Glutamatergic neuron (in vitro differentiated cells): ENCODE measurements at regions not wholly inside any gene's neighbourhood (a gene's known extent, or its start where the extent isn't known, plus 50 kb on each side); places are given as distances from the start of the nearest gene placed in this dataset.

Experiments
- DNase-seq: peaks from one replicate; pipeline ENCODE4 v3.0.0; 2022
- H3K27ac Mint-ChIP-seq: one replicate; pipeline ENCODE4 v1.8.0; 2020; ENCODE audit warnings: mild to moderate bottlenecking, mixed read lengths, inconsistent platforms; ENCODE audit not compliant: unreplicated experiment
- H3K27me3 Mint-ChIP-seq: one replicate; pipeline ENCODE4 v1.8.0; 2020; ENCODE audit warnings: mild to moderate bottlenecking, moderate library complexity, mixed read lengths, inconsistent platforms; ENCODE audit not compliant: unreplicated experiment
- H3K36me3 Mint-ChIP-seq: one replicate; pipeline ENCODE4 v1.8.0; 2020; ENCODE audit warnings: mild to moderate bottlenecking, mixed read lengths, inconsistent platforms; ENCODE audit not compliant: unreplicated experiment
- H3K4me1 Mint-ChIP-seq: one replicate; pipeline ENCODE4 v1.8.0; 2020; ENCODE audit warnings: mild to moderate bottlenecking, low read depth, mixed read lengths, inconsistent platforms; ENCODE audit not compliant: unreplicated experiment
- H3K4me3 Mint-ChIP-seq: one replicate; pipeline ENCODE4 v1.8.0; 2020; ENCODE audit warnings: mild to moderate bottlenecking, mixed read lengths, inconsistent platforms; ENCODE audit not compliant: unreplicated experiment
- H3K9me3 Mint-ChIP-seq: one replicate; pipeline ENCODE4 v1.8.0; 2020; ENCODE audit warnings: mild to moderate bottlenecking, moderate library complexity, mixed read lengths, inconsistent platforms; ENCODE audit not compliant: unreplicated experiment
- TF ChIP-seq, protein P1 (sequence below): fragments of 200-600 bp; sonication (generic); IDR thresholded peaks from one replicate; pipeline ENCODE4 v1.5.0; 2021; ENCODE audit not compliant: partially characterized antibody, unreplicated experiment

DNA sequence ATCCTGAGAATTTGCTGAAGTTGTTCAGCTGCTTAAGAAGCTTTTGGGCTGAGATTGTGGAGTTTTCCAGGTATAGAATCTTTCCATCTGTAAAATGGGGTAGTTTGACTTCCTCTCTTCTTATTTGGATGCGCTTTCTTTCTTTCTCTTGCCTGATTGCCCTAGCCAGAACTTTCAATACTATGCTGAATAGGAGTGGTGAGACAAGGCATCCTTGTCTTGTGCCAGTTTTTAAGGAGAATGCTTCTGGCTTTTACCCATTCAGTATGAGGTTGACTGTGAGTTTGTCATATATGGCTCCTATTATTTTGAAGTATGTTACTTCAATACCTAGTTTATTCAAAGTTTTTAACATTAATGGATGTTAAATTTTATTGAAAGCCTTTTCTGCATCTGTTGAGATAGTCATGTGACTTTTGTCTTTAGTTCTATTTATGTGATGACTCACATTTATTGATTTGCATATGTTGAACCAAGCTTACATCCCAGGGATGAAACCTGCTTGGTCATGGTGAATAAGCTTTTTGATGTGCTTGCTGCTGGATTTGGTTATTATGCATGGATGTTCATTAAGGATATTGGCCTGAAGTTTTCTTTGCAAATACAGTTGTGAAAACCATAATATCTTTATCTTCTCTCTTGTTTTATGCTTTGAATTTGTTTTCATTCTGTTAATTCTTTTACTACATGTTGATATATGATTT is 573.8 kb upstream of the NDST4 start:
- Mint-ChIP-seq H3K4me3 (no peak overlapping the region), H3K9me3 (no peaks in the 10 kb centered on the region), H3K27ac (no peak overlapping the region), H3K36me3 (no peaks in the 10 kb centered on the region), H3K27me3 (no peaks in the 10 kb centered on the region), H3K4me1 (peaks cover 4% of the 10 kb centered on the region)
- no peak for DNase-seq
- TF ChIP-seq, protein P1, sequence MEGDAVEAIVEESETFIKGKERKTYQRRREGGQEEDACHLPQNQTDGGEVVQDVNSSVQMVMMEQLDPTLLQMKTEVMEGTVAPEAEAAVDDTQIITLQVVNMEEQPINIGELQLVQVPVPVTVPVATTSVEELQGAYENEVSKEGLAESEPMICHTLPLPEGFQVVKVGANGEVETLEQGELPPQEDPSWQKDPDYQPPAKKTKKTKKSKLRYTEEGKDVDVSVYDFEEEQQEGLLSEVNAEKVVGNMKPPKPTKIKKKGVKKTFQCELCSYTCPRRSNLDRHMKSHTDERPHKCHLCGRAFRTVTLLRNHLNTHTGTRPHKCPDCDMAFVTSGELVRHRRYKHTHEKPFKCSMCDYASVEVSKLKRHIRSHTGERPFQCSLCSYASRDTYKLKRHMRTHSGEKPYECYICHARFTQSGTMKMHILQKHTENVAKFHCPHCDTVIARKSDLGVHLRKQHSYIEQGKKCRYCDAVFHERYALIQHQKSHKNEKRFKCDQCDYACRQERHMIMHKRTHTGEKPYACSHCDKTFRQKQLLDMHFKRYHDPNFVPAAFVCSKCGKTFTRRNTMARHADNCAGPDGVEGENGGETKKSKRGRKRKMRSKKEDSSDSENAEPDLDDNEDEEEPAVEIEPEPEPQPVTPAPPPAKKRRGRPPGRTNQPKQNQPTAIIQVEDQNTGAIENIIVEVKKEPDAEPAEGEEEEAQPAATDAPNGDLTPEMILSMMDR = no peak

DNA sequence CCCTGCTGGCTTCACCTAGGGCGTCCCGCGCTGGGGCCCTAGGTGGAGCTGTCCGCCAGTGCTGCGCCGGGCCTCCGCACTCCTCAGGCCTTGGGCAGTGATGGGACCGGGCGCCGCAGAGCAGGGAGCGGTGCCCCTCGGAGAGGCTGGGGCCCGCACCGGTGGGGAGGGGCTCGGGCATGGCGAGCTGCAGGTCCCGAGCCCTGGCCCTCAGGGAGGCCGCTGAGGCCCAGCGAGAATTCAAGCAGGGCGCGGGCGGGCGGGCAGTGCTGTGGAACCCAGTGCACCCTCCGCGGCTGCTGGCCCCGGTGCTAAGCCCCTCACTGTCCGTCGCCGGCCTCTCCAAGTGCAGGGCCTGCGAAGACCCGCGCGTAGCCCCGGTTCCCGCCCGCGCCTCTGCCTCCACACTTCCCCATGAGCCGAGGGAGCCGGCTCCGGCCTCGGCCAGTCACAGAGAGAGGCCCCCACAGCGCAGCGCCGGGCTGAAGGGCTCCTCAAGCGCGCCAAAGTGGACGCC is 565.1 kb upstream of the NDST4 start:
- Mint-ChIP-seq H3K27ac (no peak overlapping the region), H3K4me1 (peaks cover 22% of the 10 kb centered on the region), H3K9me3 (peaks cover 2% of the 10 kb centered on the region), H3K36me3 (peaks cover 7% of the 10 kb centered on the region), H3K27me3 (no peaks in the 10 kb centered on the region), H3K4me3 (no peak overlapping the region)
- TF ChIP-seq, protein P1 = no peak
- no peak for DNase-seq

DNA sequence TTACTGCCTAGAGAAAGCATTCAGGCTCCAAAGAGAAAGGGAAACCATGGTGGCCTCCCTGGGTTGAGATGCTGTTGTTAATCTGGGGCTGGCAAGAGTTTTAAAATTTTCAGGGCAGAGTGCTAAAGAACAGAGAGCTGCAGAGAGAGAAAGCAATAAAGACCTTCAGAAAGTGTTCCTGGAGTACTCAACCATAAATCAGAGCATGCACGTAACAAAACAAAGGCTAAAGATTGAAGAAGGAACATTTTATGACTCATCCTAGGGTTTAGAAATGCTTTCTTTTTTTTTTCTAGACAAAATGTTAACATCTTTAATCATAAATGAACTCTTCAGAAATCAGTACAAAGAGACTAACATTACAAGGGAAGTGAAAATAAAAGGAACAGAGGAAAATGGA is 562.3 kb upstream of the NDST4 start:
- Mint-ChIP-seq H3K36me3 (peaks cover 7% of the 10 kb centered on the region), H3K27me3 (no peaks in the 10 kb centered on the region), H3K9me3 (peaks cover 2% of the 10 kb centered on the region), H3K27ac (peak overlapping the region; percentile 78), H3K4me3 (no peak overlapping the region), H3K4me1 (peaks cover 25% of the 10 kb centered on the region)
- TF ChIP-seq, protein P1 = no peak
- no peak for DNase-seq

DNA sequence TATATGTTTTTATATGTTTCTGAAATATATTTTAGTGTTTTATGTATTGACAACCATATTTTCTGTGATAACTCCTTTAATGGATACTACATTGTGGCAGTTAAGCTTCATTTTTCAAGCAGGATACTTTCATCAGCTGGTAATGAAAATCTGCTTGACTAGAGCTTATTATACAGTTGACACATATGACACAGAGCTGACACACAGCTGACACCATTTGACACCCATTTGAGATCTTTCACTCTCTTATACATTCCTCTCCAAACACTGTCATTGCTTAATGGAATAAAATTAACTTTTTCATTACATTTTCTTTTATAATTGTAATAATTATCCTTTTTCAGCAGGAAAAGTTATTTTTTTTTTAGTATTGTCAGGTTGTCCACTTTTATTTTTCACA is 561.1 kb upstream of the NDST4 start:
- Mint-ChIP-seq H3K27ac (peak overlapping the region; percentile 38), H3K27me3 (no peaks in the 10 kb centered on the region), H3K4me3 (no peak overlapping the region), H3K36me3 (peaks cover 7% of the 10 kb centered on the region), H3K4me1 (peaks cover 23% of the 10 kb centered on the region), H3K9me3 (peaks cover 2% of the 10 kb centered on the region)
- TF ChIP-seq, protein P1 = no peak
- no peak for DNase-seq

DNA sequence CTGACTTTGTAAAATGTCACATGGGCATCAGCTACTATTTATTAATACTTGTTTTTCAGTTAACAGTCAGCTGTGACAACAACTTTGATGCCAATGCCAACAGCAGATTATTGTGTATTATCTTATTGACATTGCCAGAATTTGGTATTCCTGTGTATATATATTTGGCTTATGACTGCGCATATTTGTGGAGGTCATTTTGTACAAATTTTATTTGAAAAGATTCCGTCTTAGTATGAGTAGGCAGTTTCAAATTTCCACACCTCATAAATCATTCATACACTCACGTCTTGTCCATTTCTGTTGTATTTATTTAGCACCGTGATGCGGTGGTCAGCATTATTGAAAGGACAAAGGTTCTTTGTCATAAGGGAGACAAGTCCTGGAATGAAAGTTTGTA is 558.2 kb upstream of the NDST4 start:
- Mint-ChIP-seq H3K4me1 (peaks cover 39% of the 10 kb centered on the region), H3K9me3 (no peaks in the 10 kb centered on the region), H3K27me3 (no peaks in the 10 kb centered on the region), H3K27ac (peak overlapping the region; percentile 60), H3K4me3 (peak overlapping the region; percentile 30), H3K36me3 (no peaks in the 10 kb centered on the region)
- TF ChIP-seq, protein P1 = no peak
- no peak for DNase-seq
